Transverse colon (tissue), 4 donors: ENCODE measurements at regions not wholly inside any gene's neighbourhood (a gene's known extent, or its start where the extent isn't known, plus 50 kb on each side); places are given as distances from the start of the nearest gene placed in this dataset.

Experiments used
- DNase-seq: peaks from one replicate; pipeline ENCODE4 v3.0.0-alpha.2; 2019
- H3K27ac ChIP-seq, 4 donors: fragments of 200-600 bp; sonication (generic); 2 replicates each; pipeline ENCODE4 v1.5.1; 2016 to 2018; ENCODE audit warnings: inconsistent platforms in 4 of 4
- H3K27me3 ChIP-seq: fragments of 200-600 bp; sonication (generic); 2 replicates; pipeline ENCODE4 v1.5.1; 2017; ENCODE audit warnings: inconsistent platforms
- H3K36me3 ChIP-seq, 4 donors: fragments of 200-600 bp; sonication (generic); 2 replicates each; pipeline ENCODE4 v1.5.1; 2017 to 2019; ENCODE audit warnings: inconsistent platforms in 4 of 4
- H3K4me1 ChIP-seq, 4 donors: fragments of 200-600 bp; sonication (generic); 2 replicates each; pipeline ENCODE4 v1.5.1; 2017 to 2020; ENCODE audit warnings: inconsistent platforms in 4 of 4
- H3K4me3 ChIP-seq, 4 donors: fragments of 200-600 bp; sonication (generic); 1 replicate in 1 of 4; 2 replicates in 3 of 4; pipeline versions ENCODE4 v1.5.1 to v1.6.1; 2017 to 2019; ENCODE audit warnings: inconsistent platforms in 4 of 4
- H3K9me3 ChIP-seq, 2 donors: fragments of 200-600 bp; sonication (generic); 2 replicates each; pipeline ENCODE4 v1.5.1; 2017 to 2019; ENCODE audit warnings: inconsistent platforms in 2 of 2
- CTCF ChIP-seq, 5 experiments: fragments of 200-600 bp in 3 of 5; fragments of 450-650 bp in 2 of 5; sonication (generic) in 3 of 5; IDR thresholded peaks; 1 replicate in 2 of 5; 2 replicates in 3 of 5; pipeline ENCODE4 v1.5.1; 2016 to 2017; ENCODE audit warnings: antibody characterized with exemption in 5 of 5, inconsistent platforms in 3 of 5, mild to moderate bottlenecking in 2 of 5, moderate library complexity in 1 of 5
- EP300 ChIP-seq: sonication (generic); formaldehyde crosslinking; IDR thresholded peaks from one replicate; pipeline ENCODE4 v1.6.1; 2017; ENCODE audit warnings: antibody characterized with exemption, low read depth
- POLR2A ChIP-seq: fragments of 450-650 bp; IDR thresholded peaks from one replicate; pipeline ENCODE4 v1.6.1; 2016; ENCODE audit warnings: antibody characterized with exemption, mild to moderate bottlenecking, moderate library complexity
- POLR2AphosphoS5 ChIP-seq, 3 donors: sonication (generic); formaldehyde crosslinking; IDR thresholded peaks; one replicate each; pipeline ENCODE4 v1.6.1; 2016; ENCODE audit warnings: antibody characterized with exemption in 3 of 3
- WGBS, 2 donors: methylation state at CpG; one replicate each; pipeline ENCODE4 v1.1.5; 2018; ENCODE audit warnings: low coverage in 1 of 2; 5-methylcytosine and 5-hydroxymethylcytosine counted together
- in situ Hi-C, 4 donors: fragments of 200-750 bp; cut with MboI; loops; one replicate each; pipeline versions ENCODE4 v1.15.0 to v1.15.1; 2017; ENCODE audit warnings: low sequenced_read_pairs in 3 of 4, low pct_ligation_motif_present in 1 of 4, low pct_unique_long_range_greater_than_20kb in 1 of 4
- intact Hi-C: fragments of 100-400 bp; cut with DNase I; formaldehyde crosslinking; loops from one replicate; pipeline ENCODE4 v1.15.1; 2023; ENCODE audit warnings: low total_unique reads

GRCh38 chr18:24831871-24832665 lies 371.6 kb downstream of the HRH4 start:
- WGBS, 2 donors: 58 to 69% methylated on average over 5 to 11 of the region's 11 CpGs
- intact Hi-C loops: no loop called here
- no peak overlapping the region for H3K4me3 ChIP-seq
- no peaks in the 10 kb centered on the region for H3K4me1 ChIP-seq
- in situ Hi-C loops: loop anchor here in 1 of 4 donors (25.0 kb wide), 1 partner anchor 105 kb away; no protein-coding TSS in a partner anchor
- no peaks in the 10 kb centered on the region for H3K36me3 ChIP-seq
- no peak overlapping the region for H3K27ac ChIP-seq
- no peaks in the 10 kb centered on the region for H3K9me3 ChIP-seq
- TF ChIP-seq CTCF (IDR thresholded peaks at IDR 0.05) (no peak), EP300 (no peak)
- no peak for DNase-seq
- H3K27me3 ChIP-seq: no peaks in the 10 kb centered on the region

GRCh38 chr18:24835751-24836150 lies 375.3 kb downstream of the HRH4 start:
- TF ChIP-seq POLR2A: no peak
- no peak for TF ChIP-seq CTCF (IDR thresholded peaks at IDR 0.05)
- TF ChIP-seq POLR2AphosphoS5 (IDR thresholded peaks at IDR 0.05): no peak
- TF ChIP-seq EP300: no peak
- Histone ChIP-seq H3K36me3 (no peaks in the 10 kb centered on the region), H3K4me3 (no peak overlapping the region), H3K27me3 (no peaks in the 10 kb centered on the region), H3K4me1 (no peaks in the 10 kb centered on the region), H3K9me3 (no peaks in the 10 kb centered on the region), H3K27ac (no peak overlapping the region)
- in situ Hi-C loops (loop anchor here in 1 of 4 donors (25.0 kb wide), 1 partner anchor 102 kb away; no protein-coding TSS in a partner anchor), intact Hi-C loops (no loop called here)
- WGBS, 2 donors: 100% methylated on average over 1 of the region's 1 CpG; no CpG with 5 or more reads in 1 of the 2 donors
- no peak for DNase-seq

GRCh38 chr18:24837066-24837465 lies 376.6 kb downstream of the HRH4 start:
- H3K4me3 ChIP-seq: no peak overlapping the region
- 18 to 45% methylated on average over 3 of the region's 3 CpGs for WGBS, 2 donors
- DNase-seq: no peak
- H3K27ac ChIP-seq: no peak overlapping the region
- H3K9me3 ChIP-seq: no peaks in the 10 kb centered on the region
- in situ Hi-C loops (loop anchor here in 1 of 4 donors (25.0 kb wide), 1 partner anchor 100 kb away; no protein-coding TSS in a partner anchor), intact Hi-C loops (no loop called here)
- H3K27me3 ChIP-seq: no peaks in the 10 kb centered on the region
- H3K36me3 ChIP-seq: no peaks in the 10 kb centered on the region
- TF ChIP-seq POLR2AphosphoS5 (IDR thresholded peaks at IDR 0.05) (no peak), CTCF (IDR thresholded peaks at IDR 0.05) (no peak), POLR2A (no peak), EP300 (no peak)
- H3K4me1 ChIP-seq: no peaks in the 10 kb centered on the region

- Histone ChIP-seq H3K4me1 (no peaks in the 10 kb centered on the region), H3K27ac (no peak overlapping the region), H3K4me3 (no peak overlapping the region), H3K9me3 (no peaks in the 10 kb centered on the region), H3K27me3 (no peaks in the 10 kb centered on the region), H3K36me3 (no peaks in the 10 kb centered on the region)
- in situ Hi-C loops: loop anchor here in 1 of 4 donors (25.0 kb wide), 1 partner anchor 97 kb away; no protein-coding TSS in a partner anchor
- intact Hi-C loops: no loop called here
- 85 to 90% methylated on average over 1 to 3 of the region's 3 CpGs for WGBS, 2 donors
- TF ChIP-seq EP300 (no peak), CTCF (IDR thresholded peaks at IDR 0.05) (no peak), POLR2AphosphoS5 (IDR thresholded peaks at IDR 0.05) (no peak), POLR2A (no peak)
- no peak for DNase-seq
Measured at GRCh38 chr18:24840051-24840450, 379.6 kb downstream of the HRH4 start.
